ENCODE measurements at regions not wholly inside any gene's neighbourhood (a gene's known extent, or its start where the extent isn't known, plus 50 kb on each side); places are given as distances from the start of the nearest gene placed in this dataset.

DNA sequence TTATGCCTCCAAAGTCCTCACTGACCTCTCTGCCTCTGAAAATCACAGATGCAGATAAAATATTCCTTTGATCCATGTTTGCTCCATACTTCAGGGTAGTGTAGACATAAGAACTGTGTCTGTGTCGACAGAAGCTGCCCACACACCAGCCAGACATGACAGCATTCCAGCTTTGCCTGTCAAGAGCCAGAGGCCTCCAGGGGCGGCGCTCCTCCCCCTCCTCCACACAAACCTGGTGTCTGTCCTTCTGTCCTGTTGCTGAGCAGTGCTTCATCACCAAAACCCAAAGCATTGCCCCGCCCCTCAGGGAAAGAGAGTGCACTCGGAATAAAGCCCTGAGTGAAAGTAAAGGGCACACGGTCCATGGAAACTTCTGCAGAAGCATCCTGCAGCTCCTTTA is 379.4 kb downstream of the FBXW7 start:
- Histone ChIP-seq H3K4me3 (ENCODE audit: low read length in 3 of 3) (no peak overlapping the region), H3K36me3 (ENCODE audit: control insufficient read depth in 3 of 3, insufficient read depth in 3 of 3, low read length in 3 of 3) (no peaks in the 10 kb centered on the region), H3K27ac (ENCODE audit: low read depth, low read length) (no peak overlapping the region), H3K9ac (ENCODE audit: low read depth in 1 of 3, low read length in 3 of 3) (no peak overlapping the region), H3K27me3 (ENCODE audit: control insufficient read depth in 3 of 3, insufficient read depth in 3 of 3, low read length in 3 of 3) (no peaks in the 10 kb centered on the region), H3K4me1 (ENCODE audit: control insufficient read depth in 3 of 3, insufficient read depth in 3 of 3, low read length in 3 of 3) (peaks cover 0 to 8% (median under 1%) of the 10 kb centered on the region in 3 donors), H3K9me3 (ENCODE audit: control insufficient read depth in 3 of 3, low read length in 3 of 3) (no peaks in the 10 kb centered on the region)

DNA sequence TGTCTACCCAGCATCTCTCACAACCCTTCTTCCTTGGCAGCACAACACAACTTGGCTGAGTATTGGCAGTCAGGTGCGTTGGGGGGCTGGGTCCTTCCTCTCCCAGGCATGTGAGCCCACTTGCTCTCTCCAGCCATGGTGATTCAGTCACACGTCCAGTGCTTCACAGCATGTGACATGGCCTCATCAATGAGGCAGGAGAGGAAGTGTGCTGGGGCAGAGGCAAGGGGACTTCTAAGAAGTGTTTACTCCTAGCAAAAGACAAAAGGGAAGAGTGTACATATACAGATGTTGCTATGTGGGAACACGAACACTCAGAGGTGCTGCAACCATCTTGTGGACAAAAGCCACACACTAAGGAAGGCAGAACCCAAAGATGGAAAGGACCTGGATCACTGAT is 380.8 kb downstream of the FBXW7 start:
- Histone ChIP-seq H3K9ac (ENCODE audit: low read depth in 1 of 3, low read length in 3 of 3) (no peak overlapping the region), H3K9me3 (ENCODE audit: control insufficient read depth in 3 of 3, low read length in 3 of 3) (no peaks in the 10 kb centered on the region), H3K27ac (ENCODE audit: low read depth, low read length) (no peak overlapping the region), H3K27me3 (ENCODE audit: control insufficient read depth in 3 of 3, insufficient read depth in 3 of 3, low read length in 3 of 3) (no peaks in the 10 kb centered on the region), H3K36me3 (ENCODE audit: control insufficient read depth in 3 of 3, insufficient read depth in 3 of 3, low read length in 3 of 3) (no peaks in the 10 kb centered on the region), H3K4me1 (ENCODE audit: control insufficient read depth in 3 of 3, insufficient read depth in 3 of 3, low read length in 3 of 3) (no peaks in the 10 kb centered on the region), H3K4me3 (ENCODE audit: low read length in 3 of 3) (no peak overlapping the region)

DNA sequence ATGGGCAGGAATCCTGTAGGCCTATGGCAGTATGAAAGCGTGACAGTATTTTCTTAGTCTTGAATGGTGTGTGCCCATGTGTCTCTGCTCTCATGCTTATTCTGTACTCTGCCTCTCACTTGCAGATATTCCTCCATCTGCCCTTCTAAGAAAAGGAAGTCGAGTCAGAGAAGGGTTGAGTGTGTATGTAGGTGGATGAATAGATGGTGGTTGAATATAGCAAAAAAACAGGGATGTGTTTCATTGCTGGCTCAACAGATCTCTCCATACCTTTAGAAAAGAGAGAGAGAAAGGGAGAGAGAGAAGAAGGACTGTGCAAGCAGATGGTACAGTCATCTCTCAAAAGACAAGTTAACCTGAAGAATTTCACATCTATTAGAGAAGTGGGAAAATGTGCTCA is 381.5 kb downstream of the FBXW7 start:
- no peak overlapping the region for H3K9ac ChIP-seq (ENCODE audit: low read depth in 1 of 3, low read length in 3 of 3)
- H3K4me3 ChIP-seq (ENCODE audit: low read length in 3 of 3) = no peak overlapping the region
- H3K36me3 ChIP-seq (ENCODE audit: control insufficient read depth in 3 of 3, insufficient read depth in 3 of 3, low read length in 3 of 3) = no peaks in the 10 kb centered on the region
- H3K27me3 ChIP-seq (ENCODE audit: control insufficient read depth in 3 of 3, insufficient read depth in 3 of 3, low read length in 3 of 3) = no peaks in the 10 kb centered on the region
- H3K27ac ChIP-seq (ENCODE audit: low read depth, low read length) = no peak overlapping the region
- no peaks in the 10 kb centered on the region for H3K9me3 ChIP-seq (ENCODE audit: control insufficient read depth in 3 of 3, low read length in 3 of 3)
- H3K4me1 ChIP-seq (ENCODE audit: control insufficient read depth in 3 of 3, insufficient read depth in 3 of 3, low read length in 3 of 3) = no peaks in the 10 kb centered on the region

DNA sequence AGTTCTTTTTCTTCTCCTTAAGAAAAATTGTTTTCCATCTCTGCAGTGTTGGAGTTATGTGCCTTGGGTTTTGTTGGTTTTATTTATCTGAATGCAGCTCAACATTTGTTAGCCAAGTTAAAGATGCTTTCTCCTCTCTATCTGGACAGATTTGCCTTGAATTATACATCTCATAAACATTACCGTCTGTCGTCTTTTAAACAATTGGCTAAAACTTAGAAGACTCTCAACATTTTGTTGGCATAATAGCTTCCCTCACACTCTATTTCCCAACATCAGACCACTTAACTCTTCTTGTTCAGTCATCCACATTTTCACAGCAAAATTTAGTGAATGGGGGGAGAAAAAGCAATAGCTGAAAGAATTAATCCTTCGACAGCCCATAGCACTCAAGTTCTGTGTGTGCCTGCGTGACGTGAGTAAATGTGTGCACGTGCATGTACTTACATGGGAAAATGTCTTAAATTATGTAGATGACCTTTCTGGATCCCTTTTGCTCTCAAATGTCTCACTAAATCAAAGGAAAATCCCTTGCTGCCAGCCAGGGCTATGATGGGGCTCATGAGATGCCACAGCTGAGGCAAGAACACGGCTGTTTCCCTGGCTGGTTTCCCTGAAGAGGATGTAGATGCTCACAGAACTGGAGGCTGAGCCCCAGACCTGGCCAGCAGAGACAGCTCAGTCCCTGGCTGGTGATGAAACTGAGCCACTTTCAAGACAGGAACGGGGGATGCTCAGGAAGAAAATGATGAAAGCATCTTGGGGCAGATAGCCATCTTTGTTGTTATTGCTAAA is 382.2 kb downstream of the FBXW7 start:
- Histone ChIP-seq H3K27ac (ENCODE audit: low read depth, low read length) (no peak overlapping the region), H3K4me1 (ENCODE audit: control insufficient read depth in 3 of 3, insufficient read depth in 3 of 3, low read length in 3 of 3) (no peaks in the 10 kb centered on the region), H3K9ac (ENCODE audit: low read depth in 1 of 3, low read length in 3 of 3) (no peak overlapping the region)

DNA sequence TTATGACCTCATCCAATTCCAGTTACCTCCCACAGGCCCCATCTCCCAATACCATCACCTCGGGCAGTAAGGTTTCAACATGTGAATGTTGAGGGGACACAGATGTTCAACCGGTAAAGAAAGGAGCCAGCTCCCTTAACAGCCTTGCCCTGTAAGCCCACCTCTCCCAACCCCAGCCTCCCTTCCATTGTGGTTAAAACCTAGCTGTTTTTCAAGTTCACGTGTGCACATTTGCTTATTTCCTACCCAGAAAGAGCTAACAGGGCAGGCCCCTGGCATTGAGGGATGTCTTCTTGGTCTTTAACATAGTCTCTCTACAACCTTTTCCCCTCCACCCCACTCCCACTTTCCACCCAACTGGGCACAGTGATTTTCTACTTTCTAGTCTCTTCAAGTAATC is 385.7 kb downstream of the FBXW7 start:
- H3K27me3 ChIP-seq (ENCODE audit: control insufficient read depth in 3 of 3, insufficient read depth in 3 of 3, low read length in 3 of 3) = no peaks in the 10 kb centered on the region

More for the DNA sequence above, 382.2 kb downstream of the FBXW7 start:
- no peaks in the 10 kb centered on the region for H3K27me3 ChIP-seq (ENCODE audit: control insufficient read depth in 3 of 3, insufficient read depth in 3 of 3, low read length in 3 of 3)
- no peak overlapping the region for H3K4me3 ChIP-seq (ENCODE audit: low read length in 3 of 3)
- H3K36me3 ChIP-seq (ENCODE audit: control insufficient read depth in 3 of 3, insufficient read depth in 3 of 3, low read length in 3 of 3) = no peaks in the 10 kb centered on the region
- no peaks in the 10 kb centered on the region for H3K9me3 ChIP-seq (ENCODE audit: control insufficient read depth in 3 of 3, low read length in 3 of 3)

DNA sequence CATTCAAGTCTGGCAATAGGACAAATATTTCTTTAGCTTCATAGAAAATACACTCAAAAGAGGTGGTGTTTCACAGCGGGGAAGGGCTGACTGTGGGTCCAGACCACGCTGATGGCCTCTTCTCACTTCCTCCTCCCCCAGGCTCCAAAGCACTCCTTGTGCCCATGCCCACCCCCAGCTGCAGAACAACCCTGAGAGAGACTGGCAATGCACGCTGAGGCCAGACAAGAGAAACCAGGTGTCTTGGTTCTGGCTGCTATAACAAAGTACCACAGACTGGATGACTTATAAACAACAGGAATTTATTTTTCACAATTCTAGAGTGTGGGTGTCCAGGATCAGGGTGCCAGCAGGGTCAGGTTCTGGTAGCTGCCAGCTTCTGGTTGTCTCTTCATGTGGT is 386.1 kb downstream of the FBXW7 start:
- Histone ChIP-seq H3K27ac (ENCODE audit: low read depth, low read length) (no peak overlapping the region), H3K4me3 (ENCODE audit: low read length in 3 of 3) (no peak overlapping the region), H3K9ac (ENCODE audit: low read depth in 1 of 3, low read length in 3 of 3) (no peak overlapping the region), H3K27me3 (ENCODE audit: control insufficient read depth in 3 of 3, insufficient read depth in 3 of 3, low read length in 3 of 3) (no peaks in the 10 kb centered on the region), H3K36me3 (ENCODE audit: control insufficient read depth in 3 of 3, insufficient read depth in 3 of 3, low read length in 3 of 3) (no peaks in the 10 kb centered on the region), H3K9me3 (ENCODE audit: control insufficient read depth in 3 of 3, low read length in 3 of 3) (peaks cover 0 to 3% (median 2%) of the 10 kb centered on the region in 3 donors), H3K4me1 (ENCODE audit: control insufficient read depth in 3 of 3, insufficient read depth in 3 of 3, low read length in 3 of 3) (no peaks in the 10 kb centered on the region)

More for the DNA sequence above, 385.7 kb downstream of the FBXW7 start:
- H3K9me3 ChIP-seq (ENCODE audit: control insufficient read depth in 3 of 3, low read length in 3 of 3) = peaks cover 0 to 2% (median 0%) of the 10 kb centered on the region in 3 donors
- H3K9ac ChIP-seq (ENCODE audit: low read depth in 1 of 3, low read length in 3 of 3) = no peak overlapping the region
- no peak overlapping the region for H3K27ac ChIP-seq (ENCODE audit: low read depth, low read length)
- H3K4me1 ChIP-seq (ENCODE audit: control insufficient read depth in 3 of 3, insufficient read depth in 3 of 3, low read length in 3 of 3) = no peaks in the 10 kb centered on the region
- H3K4me3 ChIP-seq (ENCODE audit: low read length in 3 of 3) = no peak overlapping the region
- H3K36me3 ChIP-seq (ENCODE audit: control insufficient read depth in 3 of 3, insufficient read depth in 3 of 3, low read length in 3 of 3) = no peaks in the 10 kb centered on the region

DNA sequence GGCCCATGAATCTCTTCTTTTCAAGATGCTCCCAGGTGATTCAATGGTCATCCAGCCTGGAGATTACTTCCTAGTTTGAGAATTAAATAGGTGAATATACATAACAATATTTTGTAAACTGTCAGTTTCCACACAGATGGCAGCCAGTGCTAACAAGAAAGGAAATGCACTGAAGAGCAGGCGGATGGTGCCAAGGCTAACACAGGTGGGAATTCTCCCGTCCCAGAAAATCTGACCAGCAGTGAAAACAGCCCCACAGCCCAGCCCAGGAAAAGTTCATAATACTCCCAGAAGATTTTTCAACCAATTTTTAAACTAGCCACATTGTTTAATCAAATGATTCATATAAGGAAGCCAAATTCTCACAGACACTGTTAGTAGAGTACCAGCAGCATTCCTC is 387.2 kb upstream of the GATB start:
- H3K4me1 ChIP-seq (ENCODE audit: control insufficient read depth in 3 of 3, insufficient read depth in 3 of 3, low read length in 3 of 3) = no peaks in the 10 kb centered on the region
- H3K27ac ChIP-seq (ENCODE audit: low read depth, low read length) = no peak overlapping the region
- no peaks in the 10 kb centered on the region for H3K27me3 ChIP-seq (ENCODE audit: control insufficient read depth in 3 of 3, insufficient read depth in 3 of 3, low read length in 3 of 3)
- no peak overlapping the region for H3K9ac ChIP-seq (ENCODE audit: low read depth in 1 of 3, low read length in 3 of 3)
- H3K9me3 ChIP-seq (ENCODE audit: control insufficient read depth in 3 of 3, low read length in 3 of 3) = peaks cover 0 to 7% (median 3%) of the 10 kb centered on the region in 3 donors
- H3K4me3 ChIP-seq (ENCODE audit: low read length in 3 of 3) = no peak overlapping the region
- no peaks in the 10 kb centered on the region for H3K36me3 ChIP-seq (ENCODE audit: control insufficient read depth in 3 of 3, insufficient read depth in 3 of 3, low read length in 3 of 3)

DNA sequence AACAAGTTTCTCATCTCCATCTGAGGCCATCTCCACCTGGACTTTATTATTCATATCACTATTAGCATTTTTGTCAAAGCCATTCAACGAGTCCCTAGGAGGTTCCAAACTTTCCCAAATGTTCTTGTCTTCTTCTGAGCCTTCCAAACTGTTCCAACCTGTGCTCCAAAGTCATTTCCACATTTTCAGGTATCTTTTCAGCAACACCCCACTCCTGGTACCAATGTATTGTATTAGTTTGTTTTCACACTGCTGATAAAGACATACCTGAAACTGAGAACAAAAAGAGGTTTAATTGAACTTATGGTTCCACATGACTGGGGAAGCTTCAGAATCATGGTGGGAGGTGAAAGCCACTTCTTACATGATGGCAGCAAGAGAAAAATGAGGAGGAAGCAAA is 385.4 kb upstream of the GATB start:
- Histone ChIP-seq H3K4me1 (ENCODE audit: control insufficient read depth in 3 of 3, insufficient read depth in 3 of 3, low read length in 3 of 3) (no peaks in the 10 kb centered on the region), H3K9ac (ENCODE audit: low read depth in 1 of 3, low read length in 3 of 3) (no peak overlapping the region), H3K9me3 (ENCODE audit: control insufficient read depth in 3 of 3, low read length in 3 of 3) (peaks cover 0 to 7% (median 3%) of the 10 kb centered on the region in 3 donors), H3K36me3 (ENCODE audit: control insufficient read depth in 3 of 3, insufficient read depth in 3 of 3, low read length in 3 of 3) (no peaks in the 10 kb centered on the region), H3K4me3 (ENCODE audit: low read length in 3 of 3) (no peak overlapping the region), H3K27me3 (ENCODE audit: control insufficient read depth in 3 of 3, insufficient read depth in 3 of 3, low read length in 3 of 3) (no peaks in the 10 kb centered on the region), H3K27ac (ENCODE audit: low read depth, low read length) (no peak overlapping the region)

DNA sequence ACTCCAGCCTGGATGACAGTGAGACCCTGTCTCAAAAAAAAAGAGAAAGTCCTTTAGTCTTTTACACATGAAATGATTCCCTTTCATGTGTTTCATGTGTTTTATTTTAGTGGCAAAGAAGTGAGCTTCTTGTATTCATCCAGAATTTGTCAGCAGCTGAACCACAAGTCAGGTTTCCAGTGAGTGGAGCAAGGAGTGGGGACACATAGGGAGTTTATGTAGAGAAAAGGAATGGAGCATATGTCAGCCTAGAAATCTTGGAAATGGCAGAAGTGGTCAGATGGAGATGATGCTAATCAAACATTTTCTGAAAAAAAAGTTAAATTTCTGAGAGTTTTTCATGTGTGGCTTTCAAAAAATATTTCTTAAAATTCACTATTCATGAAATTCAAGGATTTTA is 383.0 kb upstream of the GATB start:
- peaks cover 0 to 7% (median 3%) of the 10 kb centered on the region in 3 donors for H3K9me3 ChIP-seq (ENCODE audit: control insufficient read depth in 3 of 3, low read length in 3 of 3)
- no peaks in the 10 kb centered on the region for H3K4me1 ChIP-seq (ENCODE audit: control insufficient read depth in 3 of 3, insufficient read depth in 3 of 3, low read length in 3 of 3)
- H3K27me3 ChIP-seq (ENCODE audit: control insufficient read depth in 3 of 3, insufficient read depth in 3 of 3, low read length in 3 of 3) = no peaks in the 10 kb centered on the region
- H3K4me3 ChIP-seq (ENCODE audit: low read length in 3 of 3) = no peak overlapping the region
- H3K36me3 ChIP-seq (ENCODE audit: control insufficient read depth in 3 of 3, insufficient read depth in 3 of 3, low read length in 3 of 3) = no peaks in the 10 kb centered on the region
- H3K9ac ChIP-seq (ENCODE audit: low read depth in 1 of 3, low read length in 3 of 3) = no peak overlapping the region
- H3K27ac ChIP-seq (ENCODE audit: low read depth, low read length) = no peak overlapping the region

DNA sequence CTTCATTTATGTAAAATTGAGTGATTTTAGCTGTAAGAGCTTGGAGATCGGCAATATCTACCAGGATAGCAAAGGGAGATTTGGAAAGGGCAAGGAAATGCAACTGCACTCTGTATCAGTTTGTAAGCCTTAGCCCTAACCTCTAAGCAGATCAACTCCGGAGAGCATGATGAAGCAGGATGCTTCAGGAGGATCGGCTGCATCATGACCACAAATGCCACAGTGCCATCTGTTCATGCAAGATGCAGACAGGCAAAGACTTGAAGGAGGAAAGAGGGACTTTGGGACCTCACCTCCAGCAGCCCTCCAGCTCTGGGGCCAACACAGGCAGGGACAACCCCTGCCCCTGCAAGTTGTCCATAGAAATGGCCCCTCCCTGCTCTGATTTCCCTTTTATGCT is 377.6 kb upstream of the GATB start:
- H3K9ac ChIP-seq (ENCODE audit: low read depth in 1 of 3, low read length in 3 of 3) = no peak overlapping the region
- no peak overlapping the region for H3K27ac ChIP-seq (ENCODE audit: low read depth, low read length)
- no peaks in the 10 kb centered on the region for H3K27me3 ChIP-seq (ENCODE audit: control insufficient read depth in 3 of 3, insufficient read depth in 3 of 3, low read length in 3 of 3)
- H3K9me3 ChIP-seq (ENCODE audit: control insufficient read depth in 3 of 3, low read length in 3 of 3) = no peaks in the 10 kb centered on the region
- no peak overlapping the region for H3K4me3 ChIP-seq (ENCODE audit: low read length in 3 of 3)
- no peaks in the 10 kb centered on the region for H3K36me3 ChIP-seq (ENCODE audit: control insufficient read depth in 3 of 3, insufficient read depth in 3 of 3, low read length in 3 of 3)
- no peaks in the 10 kb centered on the region for H3K4me1 ChIP-seq (ENCODE audit: control insufficient read depth in 3 of 3, insufficient read depth in 3 of 3, low read length in 3 of 3)
